Smooth muscle cell (in vitro differentiated cells): ENCODE measurements at regions not wholly inside any gene's neighbourhood (a gene's known extent, or its start where the extent isn't known, plus 50 kb on each side); places are given as distances from the start of the nearest gene placed in this dataset.

Experiments used
- DNase-seq: peaks from one replicate; lab custom pipeline; 2025; ENCODE audit not compliant: unreplicated experiment; lab: John Stamatoyannopoulos, UW
- H2AFZ ChIP-seq: fragments of 200-600 bp; sonication (generic); 2 replicates; pipeline ENCODE4 v1.6.0; 2016; ENCODE audit warnings: antibody characterized with exemption, low read depth, mild to moderate bottlenecking
- H3F3A ChIP-seq: fragments of 200-600 bp; sonication (generic); 2 replicates; pipeline ENCODE4 v1.6.0; 2017; ENCODE audit warnings: antibody characterized with exemption, low read depth
- H3K27ac ChIP-seq: fragments of 200-600 bp; sonication (generic); 2 replicates; pipeline ENCODE4 v1.5.1; 2016; ENCODE audit warnings: low read depth, mild to moderate bottlenecking
- H3K27me3 ChIP-seq: fragments of 200-600 bp; sonication (generic); 2 replicates; pipeline ENCODE4 v1.6.1; 2016; ENCODE audit warnings: low read depth, mild to moderate bottlenecking
- H3K36me3 ChIP-seq: fragments of 200-600 bp; sonication (generic); 2 replicates; pipeline ENCODE4 v1.5.1; 2016; ENCODE audit warnings: low read depth
- H3K4me1 ChIP-seq: fragments of 200-600 bp; sonication (generic); 2 replicates; pipeline ENCODE4 v1.5.1; 2016; ENCODE audit warnings: low read depth
- H3K4me2 ChIP-seq: fragments of 200-600 bp; sonication (generic); 2 replicates; pipeline ENCODE4 v1.6.0; 2016; ENCODE audit warnings: mild to moderate bottlenecking
- H3K4me3 ChIP-seq: fragments of 200-600 bp; sonication (generic); 2 replicates; pipeline ENCODE4 v1.5.1; 2016; ENCODE audit warnings: mild to moderate bottlenecking
- H3K79me2 ChIP-seq: fragments of 200-600 bp; sonication (generic); 2 replicates; pipeline ENCODE4 v1.6.0; 2016; ENCODE audit warnings: low read depth, mild to moderate bottlenecking
- H3K9ac ChIP-seq: fragments of 200-600 bp; sonication (generic); 2 replicates; pipeline ENCODE4 v1.6.0; 2016; ENCODE audit warnings: low read depth
- H3K9me3 ChIP-seq: fragments of 200-600 bp; sonication (generic); replicated peaks from 2 replicates; pipeline ENCODE4 v1.5.1; 2016; ENCODE audit warnings: low read depth
- H4K20me1 ChIP-seq: fragments of 200-600 bp; sonication (generic); 2 replicates; pipeline ENCODE4 v1.6.0; 2016; ENCODE audit warnings: low read depth
- WGBS: methylation state at CpG from one replicate; pipeline ENCODE4 v1.1.7; 2016; ENCODE audit warnings: low lambda C conversion rate; 5-methylcytosine and 5-hydroxymethylcytosine counted together
- TF ChIP-seq, protein P1 (sequence below): fragments of 200-600 bp; sonication (generic); IDR thresholded peaks from 2 replicates; pipeline ENCODE4 v1.5.1; 2017; ENCODE audit warnings: borderline replicate concordance, mild to moderate bottlenecking, antibody characterized with exemption; ENCODE audit not compliant: insufficient read depth, poor library complexity, severe bottlenecking

GRCh38 chr5:96243862-96244261, 189.2 kb downstream of the PCSK1 start:
- peak overlapping the region; percentile 49 for H3K27ac ChIP-seq
- no peaks in the 10 kb centered on the region for H3K36me3 ChIP-seq

GRCh38 chr5:96243203-96243602, 189.8 kb downstream of the PCSK1 start:
- Histone ChIP-seq H3K9me3 (no peaks in the 10 kb centered on the region), H3K27me3 (no peaks in the 10 kb centered on the region), H3K4me3 (no peak overlapping the region), H3K36me3 (no peaks in the 10 kb centered on the region), H3K27ac (peak overlapping the region; percentile 49), H4K20me1 (no peaks in the 10 kb centered on the region), H3K4me1 (peaks cover 40% of the 10 kb centered on the region), H3K4me2 (peak overlapping the region; percentile 63), H3K79me2 (no peaks in the 10 kb centered on the region), H2AFZ (no peak overlapping the region), H3K9ac (no peak overlapping the region), H3F3A (peaks cover 9% of the 10 kb centered on the region)
- no peak for DNase-seq
- TF ChIP-seq, protein P1, sequence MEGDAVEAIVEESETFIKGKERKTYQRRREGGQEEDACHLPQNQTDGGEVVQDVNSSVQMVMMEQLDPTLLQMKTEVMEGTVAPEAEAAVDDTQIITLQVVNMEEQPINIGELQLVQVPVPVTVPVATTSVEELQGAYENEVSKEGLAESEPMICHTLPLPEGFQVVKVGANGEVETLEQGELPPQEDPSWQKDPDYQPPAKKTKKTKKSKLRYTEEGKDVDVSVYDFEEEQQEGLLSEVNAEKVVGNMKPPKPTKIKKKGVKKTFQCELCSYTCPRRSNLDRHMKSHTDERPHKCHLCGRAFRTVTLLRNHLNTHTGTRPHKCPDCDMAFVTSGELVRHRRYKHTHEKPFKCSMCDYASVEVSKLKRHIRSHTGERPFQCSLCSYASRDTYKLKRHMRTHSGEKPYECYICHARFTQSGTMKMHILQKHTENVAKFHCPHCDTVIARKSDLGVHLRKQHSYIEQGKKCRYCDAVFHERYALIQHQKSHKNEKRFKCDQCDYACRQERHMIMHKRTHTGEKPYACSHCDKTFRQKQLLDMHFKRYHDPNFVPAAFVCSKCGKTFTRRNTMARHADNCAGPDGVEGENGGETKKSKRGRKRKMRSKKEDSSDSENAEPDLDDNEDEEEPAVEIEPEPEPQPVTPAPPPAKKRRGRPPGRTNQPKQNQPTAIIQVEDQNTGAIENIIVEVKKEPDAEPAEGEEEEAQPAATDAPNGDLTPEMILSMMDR: no peak
- WGBS: 7% methylated on average over 1 of the region's 1 CpG

More at GRCh38 chr5:96243862-96244261, 189.2 kb downstream of the PCSK1 start:
- DNase-seq: no peak
- H4K20me1 ChIP-seq: no peaks in the 10 kb centered on the region
- TF ChIP-seq, protein P1: no peak
- WGBS: 23% methylated on average over 1 of the region's 1 CpG
- H3K4me3 ChIP-seq: no peak overlapping the region
- H3K4me2 ChIP-seq: peak overlapping the region; percentile 63
- H2AFZ ChIP-seq: no peak overlapping the region
- no peaks in the 10 kb centered on the region for H3K79me2 ChIP-seq
- no peaks in the 10 kb centered on the region for H3K9me3 ChIP-seq
- peaks cover 9% of the 10 kb centered on the region for H3F3A ChIP-seq
- H3K9ac ChIP-seq: no peak overlapping the region
- peaks cover 40% of the 10 kb centered on the region for H3K4me1 ChIP-seq
- H3K27me3 ChIP-seq: no peaks in the 10 kb centered on the region

GRCh38 chr5:96242571-96242970, 190.5 kb downstream of the PCSK1 start:
- H3K4me1 ChIP-seq: peaks cover 39% of the 10 kb centered on the region
- no peak for DNase-seq
- H3K4me3 ChIP-seq: no peak overlapping the region
- H3K27ac ChIP-seq: peak overlapping the region; percentile 49
- H4K20me1 ChIP-seq: no peaks in the 10 kb centered on the region
- no peaks in the 10 kb centered on the region for H3K9me3 ChIP-seq
- no peak overlapping the region for H3K9ac ChIP-seq
- peak overlapping the region; percentile 63 for H3K4me2 ChIP-seq
- TF ChIP-seq, protein P1: no peak
- H3K27me3 ChIP-seq: no peaks in the 10 kb centered on the region
- H3K36me3 ChIP-seq: no peaks in the 10 kb centered on the region
- no peaks in the 10 kb centered on the region for H3K79me2 ChIP-seq
- H3F3A ChIP-seq: peaks cover 7% of the 10 kb centered on the region
- H2AFZ ChIP-seq: peak overlapping the region; percentile 17
- WGBS: 68% methylated on average over 1 of the region's 1 CpG

DNA sequence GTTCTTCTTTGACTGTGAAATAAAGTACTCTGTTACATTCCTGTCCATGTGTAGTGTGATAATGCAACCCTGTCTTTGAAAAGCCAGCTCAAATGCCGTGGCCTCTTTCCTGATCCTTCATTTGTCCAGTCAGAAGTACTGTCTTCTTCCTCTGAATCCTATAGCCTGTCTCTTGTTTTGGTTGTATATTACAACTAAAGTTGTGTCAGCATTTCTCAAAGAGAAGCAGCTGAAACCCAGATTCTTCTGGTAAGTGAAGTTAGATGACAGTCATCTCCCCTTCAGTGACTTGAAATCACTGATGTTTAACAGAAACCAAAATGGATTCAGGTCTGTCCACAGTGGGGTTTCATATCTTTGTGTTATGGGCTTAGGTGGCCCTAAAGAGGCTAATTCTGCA, 196.2 kb downstream of the PCSK1 start:
- no peak for DNase-seq
- H3K9me3 ChIP-seq: no peaks in the 10 kb centered on the region
- no peak overlapping the region for H3K4me2 ChIP-seq
- no peaks in the 10 kb centered on the region for H3K27me3 ChIP-seq
- 83% methylated on average over 1 of the region's 1 CpG for WGBS
- TF ChIP-seq, protein P1: no peak
- no peak overlapping the region for H3K4me3 ChIP-seq
- no peaks in the 10 kb centered on the region for H3K36me3 ChIP-seq
- H3F3A ChIP-seq: no peaks in the 10 kb centered on the region
- no peaks in the 10 kb centered on the region for H4K20me1 ChIP-seq
- H2AFZ ChIP-seq: no peak overlapping the region
- no peak overlapping the region for H3K27ac ChIP-seq
- H3K4me1 ChIP-seq: no peaks in the 10 kb centered on the region
- no peak overlapping the region for H3K9ac ChIP-seq
- no peaks in the 10 kb centered on the region for H3K79me2 ChIP-seq
